ENCODE measurements at regions not wholly inside any gene's neighbourhood (a gene's known extent, or its start where the extent isn't known, plus 50 kb on each side); places are given as distances from the start of the nearest gene placed in this dataset.

DNA sequence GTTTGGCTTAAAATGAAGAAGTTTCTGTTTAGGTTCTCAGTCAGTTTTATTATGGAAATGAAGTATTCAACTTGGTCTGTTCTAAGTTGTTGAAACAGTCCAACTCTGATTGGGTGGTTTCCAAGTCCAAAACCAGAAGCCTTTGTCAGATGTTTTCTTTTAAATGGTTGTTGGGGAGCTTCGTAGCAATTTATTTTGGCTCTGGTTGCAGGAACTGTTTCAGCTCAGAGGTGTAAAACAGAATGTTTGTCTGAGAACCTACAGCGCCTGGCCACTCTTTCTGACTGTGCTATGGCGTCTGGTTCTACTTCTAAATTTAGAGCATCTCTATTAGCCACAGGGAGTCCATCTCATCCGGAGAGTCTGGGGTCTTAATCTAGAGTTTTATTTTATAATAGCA, 582.6 kb upstream of the TMPRSS15 start:
- H3K4me1 Mint-ChIP-seq, result no peaks in the 10 kb centered on the region
- no peaks in the 10 kb centered on the region for H3K27me3 Mint-ChIP-seq (ENCODE audit: insufficient read depth)
- H3K36me3 ChIP-seq (ENCODE audit: control insufficient read depth, insufficient read depth, low read length), result no peaks in the 10 kb centered on the region
- H3K4me3 ChIP-seq (ENCODE audit: low read length), result no peak overlapping the region
- no peaks in the 10 kb centered on the region for H3K4me1 ChIP-seq (ENCODE audit: control insufficient read depth, insufficient read depth, low read length)
- H3K9me3 Mint-ChIP-seq, result peaks cover 17% of the 10 kb centered on the region
- H3K9ac ChIP-seq (ENCODE audit: extremely low read depth, low read length, poor library complexity, severe bottlenecking), result no peak overlapping the region
- H3K36me3 Mint-ChIP-seq (ENCODE audit: low read depth), result no peaks in the 10 kb centered on the region
- H3K9me3 ChIP-seq (ENCODE audit: control insufficient read depth, low read length), result peaks cover 17% of the 10 kb centered on the region
- DNase-seq, result no peak
- H3K27ac ChIP-seq (ENCODE audit: low read depth, low read length), result no peak overlapping the region
- WGBS, 2 experiments (ENCODE audit: insufficient coverage in 1 of 2, insufficient read length in 1 of 2), result 92 to 100% methylated on average over 2 to 4 of the region's 4 CpGs
- TF ChIP-seq, protein P1, sequence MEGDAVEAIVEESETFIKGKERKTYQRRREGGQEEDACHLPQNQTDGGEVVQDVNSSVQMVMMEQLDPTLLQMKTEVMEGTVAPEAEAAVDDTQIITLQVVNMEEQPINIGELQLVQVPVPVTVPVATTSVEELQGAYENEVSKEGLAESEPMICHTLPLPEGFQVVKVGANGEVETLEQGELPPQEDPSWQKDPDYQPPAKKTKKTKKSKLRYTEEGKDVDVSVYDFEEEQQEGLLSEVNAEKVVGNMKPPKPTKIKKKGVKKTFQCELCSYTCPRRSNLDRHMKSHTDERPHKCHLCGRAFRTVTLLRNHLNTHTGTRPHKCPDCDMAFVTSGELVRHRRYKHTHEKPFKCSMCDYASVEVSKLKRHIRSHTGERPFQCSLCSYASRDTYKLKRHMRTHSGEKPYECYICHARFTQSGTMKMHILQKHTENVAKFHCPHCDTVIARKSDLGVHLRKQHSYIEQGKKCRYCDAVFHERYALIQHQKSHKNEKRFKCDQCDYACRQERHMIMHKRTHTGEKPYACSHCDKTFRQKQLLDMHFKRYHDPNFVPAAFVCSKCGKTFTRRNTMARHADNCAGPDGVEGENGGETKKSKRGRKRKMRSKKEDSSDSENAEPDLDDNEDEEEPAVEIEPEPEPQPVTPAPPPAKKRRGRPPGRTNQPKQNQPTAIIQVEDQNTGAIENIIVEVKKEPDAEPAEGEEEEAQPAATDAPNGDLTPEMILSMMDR (conservative IDR thresholded peaks at IDR 0.05), result no peak
- H3K4me3 Mint-ChIP-seq, result no peak overlapping the region
- H3K27ac Mint-ChIP-seq, result no peak overlapping the region
- no peaks in the 10 kb centered on the region for H3K27me3 ChIP-seq (ENCODE audit: control insufficient read depth, insufficient read depth, low read length, poor library complexity, severe bottlenecking)

DNA sequence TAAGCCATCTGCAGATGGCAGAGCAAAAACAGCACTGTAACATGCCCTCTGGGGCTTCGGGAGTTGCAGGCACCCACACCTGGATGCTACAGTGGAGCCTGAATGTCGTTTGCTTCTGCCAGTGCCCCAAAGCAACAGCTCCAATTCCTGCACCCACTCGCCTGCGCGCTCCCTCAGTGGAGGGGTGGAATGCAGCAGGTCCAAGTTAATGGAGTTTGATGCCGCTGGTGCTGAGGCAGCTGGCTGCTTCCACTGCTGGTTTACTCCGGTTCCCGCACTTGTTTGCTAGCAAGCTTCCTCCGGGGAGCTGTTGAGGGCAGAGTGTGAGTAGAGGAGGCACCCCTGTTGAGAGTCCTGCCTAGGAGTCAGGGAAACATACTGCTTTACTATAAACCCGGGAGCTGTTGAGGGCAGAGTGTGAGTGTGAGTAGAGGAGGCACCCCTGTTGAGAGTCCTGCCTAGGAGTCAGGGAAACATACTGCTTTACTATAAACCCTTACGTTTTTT, 584.0 kb upstream of the TMPRSS15 start:
- DNase-seq, result peak; percentile 42
- Mint-ChIP-seq H3K4me3 (no peak overlapping the region), H3K27ac (no peak overlapping the region), H3K36me3 (ENCODE audit: low read depth) (no peaks in the 10 kb centered on the region), H3K4me1 (no peaks in the 10 kb centered on the region), H3K27me3 (ENCODE audit: insufficient read depth) (no peaks in the 10 kb centered on the region), H3K9me3 (peaks cover 17% of the 10 kb centered on the region)
- Histone ChIP-seq H3K4me1 (ENCODE audit: control insufficient read depth, insufficient read depth, low read length) (no peaks in the 10 kb centered on the region), H3K36me3 (ENCODE audit: control insufficient read depth, insufficient read depth, low read length) (no peaks in the 10 kb centered on the region), H3K9me3 (ENCODE audit: control insufficient read depth, low read length) (peaks cover 17% of the 10 kb centered on the region), H3K27ac (ENCODE audit: low read depth, low read length) (no peak overlapping the region), H3K4me3 (ENCODE audit: low read length) (no peak overlapping the region), H3K27me3 (ENCODE audit: control insufficient read depth, insufficient read depth, low read length, poor library complexity, severe bottlenecking) (no peaks in the 10 kb centered on the region), H3K9ac (ENCODE audit: extremely low read depth, low read length, poor library complexity, severe bottlenecking) (no peak overlapping the region)
- WGBS, 2 experiments (ENCODE audit: insufficient coverage in 1 of 2, insufficient read length in 1 of 2), result 90% methylated on average over 6 to 11 of the region's 11 CpGs
- TF ChIP-seq, protein P1 (conservative IDR thresholded peaks at IDR 0.05), result no peak

DNA sequence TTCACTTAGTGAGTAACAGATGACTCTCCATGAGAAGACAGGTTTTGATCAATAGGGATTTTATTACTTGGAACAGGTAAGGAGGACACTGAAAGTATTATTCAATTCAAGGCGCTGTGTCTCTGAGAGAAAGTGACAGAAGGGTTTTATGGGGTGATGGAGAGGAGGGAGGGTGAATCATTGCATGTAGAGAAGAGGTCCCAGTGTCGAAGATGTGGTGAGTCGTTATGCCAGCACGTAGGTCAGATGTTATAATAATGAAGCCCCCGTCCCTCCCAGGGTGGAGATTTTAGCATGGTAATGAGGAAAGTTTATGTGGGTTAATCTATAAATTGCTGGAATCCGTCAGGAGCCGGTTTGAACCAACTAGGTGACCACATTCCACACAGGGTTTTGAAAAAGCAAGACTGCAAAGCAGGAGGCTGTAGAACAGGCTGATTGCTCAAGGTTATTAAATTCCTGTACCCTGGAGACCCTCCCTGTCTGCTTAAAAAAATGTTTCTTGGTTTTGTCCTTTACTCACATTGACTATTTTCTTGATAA, 586.4 kb upstream of the TMPRSS15 start:
- Histone ChIP-seq H3K9ac (ENCODE audit: extremely low read depth, low read length, poor library complexity, severe bottlenecking) (no peak overlapping the region), H3K27ac (ENCODE audit: low read depth, low read length) (no peak overlapping the region), H3K4me1 (ENCODE audit: control insufficient read depth, insufficient read depth, low read length) (no peaks in the 10 kb centered on the region), H3K36me3 (ENCODE audit: control insufficient read depth, insufficient read depth, low read length) (no peaks in the 10 kb centered on the region), H3K27me3 (ENCODE audit: control insufficient read depth, insufficient read depth, low read length, poor library complexity, severe bottlenecking) (no peaks in the 10 kb centered on the region), H3K4me3 (ENCODE audit: low read length) (no peak overlapping the region), H3K9me3 (ENCODE audit: control insufficient read depth, low read length) (peaks cover 2% of the 10 kb centered on the region)
- TF ChIP-seq, protein P1 (conservative IDR thresholded peaks at IDR 0.05), result no peak
- WGBS, 2 experiments (ENCODE audit: insufficient coverage in 1 of 2, insufficient read length in 1 of 2), result 88 to 98% methylated on average over 5 to 7 of the region's 7 CpGs
- Mint-ChIP-seq H3K36me3 (ENCODE audit: low read depth) (no peaks in the 10 kb centered on the region), H3K27me3 (ENCODE audit: insufficient read depth) (no peaks in the 10 kb centered on the region), H3K4me3 (no peak overlapping the region), H3K4me1 (no peaks in the 10 kb centered on the region), H3K27ac (no peak overlapping the region), H3K9me3 (peaks cover 8% of the 10 kb centered on the region)
- no peak for DNase-seq

Data from endodermal cell (in vitro differentiated cells).